Neural cell (in vitro differentiated cells): ENCODE measurements at regions not wholly inside any gene's neighbourhood (a gene's known extent, or its start where the extent isn't known, plus 50 kb on each side); places are given as distances from the start of the nearest gene placed in this dataset.

Source experiments
- H2AFZ ChIP-seq: fragments of 200-600, 300-800 bp; sonication (generic), shearing (Covaris generic); 2 replicates; pipeline ENCODE4 v1.6.0; 2014; ENCODE audit warnings: low read depth, mild to moderate bottlenecking, antibody characterized with exemption, low read length, moderate library complexity
- H3F3A ChIP-seq: fragments of 200-600 bp; shearing (Covaris generic); 2 replicates; pipeline ENCODE4 v1.6.1; 2016; ENCODE audit warnings: mild to moderate bottlenecking, moderate library complexity, mixed read lengths, antibody characterized with exemption, low read length; ENCODE audit not compliant: insufficient read depth, poor library complexity, severe bottlenecking
- H3K27ac ChIP-seq: fragments of 200-600, 300-800 bp; sonication (generic), shearing (Covaris generic); 2 replicates; pipeline ENCODE4 v1.5.1; 2014; ENCODE audit warnings: mild to moderate bottlenecking, low read length, moderate library complexity
- H3K27me3 ChIP-seq: fragments of 300-800, 200-600 bp; sonication (generic), shearing (Covaris generic); 2 replicates; pipeline ENCODE4 v1.6.0; 2014; ENCODE audit warnings: mild to moderate bottlenecking, low read depth, low read length, moderate library complexity; ENCODE audit not compliant: insufficient read depth
- H3K36me3 ChIP-seq: fragments of 300-800, 200-600 bp; sonication (generic), shearing (Covaris generic); 2 replicates; pipeline ENCODE4 v1.5.1; 2014; ENCODE audit warnings: mild to moderate bottlenecking, antibody characterized with exemption, low read length, moderate library complexity; ENCODE audit not compliant: insufficient read depth
- H3K4me2 ChIP-seq: fragments of 300-800, 200-600 bp; sonication (generic), shearing (Covaris generic); 2 replicates; pipeline ENCODE4 v1.6.0; 2014; ENCODE audit warnings: mild to moderate bottlenecking, low read length
- H3K4me3 ChIP-seq: fragments of 300-800, 200-600 bp; sonication (generic), shearing (Covaris generic); 2 replicates; pipeline ENCODE4 v1.5.1; 2014; ENCODE audit warnings: mild to moderate bottlenecking, low read length, moderate library complexity
- H3K79me2 ChIP-seq: fragments of 200-600 bp; shearing (Covaris generic); replicated peaks from 2 replicates; pipeline ENCODE4 v1.6.0; 2014; ENCODE audit warnings: mild to moderate bottlenecking, low read length, moderate library complexity; ENCODE audit not compliant: insufficient read depth
- H3K9ac ChIP-seq: fragments of 300-800, 200-600 bp; sonication (generic), shearing (Covaris generic); 2 replicates; pipeline ENCODE4 v1.6.1; 2016; ENCODE audit warnings: mild to moderate bottlenecking, low read length, mixed read lengths
- H3K9me2 ChIP-seq: fragments of 200-600 bp; shearing (Covaris generic); 2 replicates; pipeline ENCODE4 v1.6.1; 2016; ENCODE audit warnings: mild to moderate bottlenecking, low read length, mixed read lengths; ENCODE audit not compliant: insufficient read depth
- H3K9me3 ChIP-seq: fragments of 200-600, 300-800 bp; sonication (generic), shearing (Covaris generic); 2 replicates; pipeline ENCODE4 v1.6.1; 2016; ENCODE audit warnings: mild to moderate bottlenecking, mixed run types, low read length, moderate library complexity, mixed read lengths
- H4K20me1 ChIP-seq: fragments of 200-600 bp; shearing (Covaris generic); 2 replicates; pipeline ENCODE4 v1.6.1; 2016; ENCODE audit warnings: mild to moderate bottlenecking, mixed run types; ENCODE audit not compliant: insufficient read depth
- CTCF ChIP-seq: fragments of 450-650 bp; IDR thresholded peaks from 2 replicates; pipeline ENCODE4 v1.5.1; 2014; ENCODE audit warnings: antibody characterized with exemption, mild to moderate bottlenecking, moderate library complexity; ENCODE audit not compliant: poor library complexity, severe bottlenecking
- EP300 ChIP-seq: fragments of 450-650 bp; conservative IDR thresholded peaks from 2 replicates; pipeline ENCODE4 v1.6.1; 2014; ENCODE audit warnings: antibody characterized with exemption, mild to moderate bottlenecking, moderate library complexity; ENCODE audit not compliant: poor library complexity, severe bottlenecking
- EZH2 ChIP-seq: fragments of 200-600, 300-800 bp; shearing (Covaris generic), sonication (generic); IDR thresholded peaks from 2 replicates; pipeline ENCODE4 v1.6.1; 2014; ENCODE audit warnings: antibody characterized with exemption, low read length, borderline replicate concordance, mild to moderate bottlenecking; ENCODE audit not compliant: insufficient read depth, poor library complexity, severe bottlenecking
- MXI1 ChIP-seq: fragments of 450-650 bp; conservative IDR thresholded peaks from 2 replicates; pipeline ENCODE4 v1.6.1; 2014; ENCODE audit warnings: antibody characterized with exemption, mild to moderate bottlenecking; ENCODE audit not compliant: poor library complexity, severe bottlenecking
- POLR2AphosphoS5 ChIP-seq: IDR thresholded peaks from 2 replicates; pipeline ENCODE4 v1.6.1; 2012
- RAD21 ChIP-seq: fragments of 450-650 bp; conservative IDR thresholded peaks from 2 replicates; pipeline ENCODE4 v1.6.1; 2014; ENCODE audit warnings: antibody characterized with exemption, mild to moderate bottlenecking, moderate library complexity
- REST ChIP-seq: IDR thresholded peaks from 2 replicates; pipeline ENCODE4 v1.6.1; 2012; ENCODE audit warnings: borderline replicate concordance
- SMC3 ChIP-seq: fragments of 450-650 bp; conservative IDR thresholded peaks from 2 replicates; pipeline ENCODE4 v1.6.1; 2014; ENCODE audit warnings: antibody characterized with exemption, mild to moderate bottlenecking, moderate library complexity; ENCODE audit not compliant: poor library complexity
- TAF1 ChIP-seq: IDR thresholded peaks from 2 replicates; pipeline ENCODE4 v1.6.1; 2012; ENCODE audit warnings: low read depth

GRCh38 chr22:27337676-27338075, 463.9 kb downstream of the MN1 start:
- H4K20me1 ChIP-seq = no peaks in the 10 kb centered on the region
- no peaks in the 10 kb centered on the region for H3K27me3 ChIP-seq
- H3K4me3 ChIP-seq = no peak overlapping the region
- no peak overlapping the region for H3K27ac ChIP-seq
- no peak overlapping the region for H3K4me2 ChIP-seq
- no peaks in the 10 kb centered on the region for H3K36me3 ChIP-seq
- no peaks in the 10 kb centered on the region for H3K79me2 ChIP-seq
- no peak for TF ChIP-seq SMC3
- no peak for TF ChIP-seq CTCF
- no peak for TF ChIP-seq TAF1
- no peak for TF ChIP-seq POLR2AphosphoS5
- no peak for TF ChIP-seq RAD21
- no peak for TF ChIP-seq EZH2
- no peak for TF ChIP-seq REST
- TF ChIP-seq MXI1 = no peak
- TF ChIP-seq EP300 = no peak
- no peak overlapping the region for H2AFZ ChIP-seq
- H3F3A ChIP-seq = no peaks in the 10 kb centered on the region
- no peaks in the 10 kb centered on the region for H3K9me3 ChIP-seq
- no peaks in the 10 kb centered on the region for H3K9me2 ChIP-seq
- H3K9ac ChIP-seq = no peak overlapping the region

- Histone ChIP-seq H3K4me3 (no peak overlapping the region), H3K9me3 (no peaks in the 10 kb centered on the region), H3K79me2 (no peaks in the 10 kb centered on the region), H3K27me3 (no peaks in the 10 kb centered on the region), H3K27ac (no peak overlapping the region), H3F3A (no peaks in the 10 kb centered on the region), H3K4me2 (no peak overlapping the region), H2AFZ (no peak overlapping the region), H3K9me2 (no peaks in the 10 kb centered on the region), H3K9ac (no peak overlapping the region), H4K20me1 (no peaks in the 10 kb centered on the region), H3K36me3 (no peaks in the 10 kb centered on the region)
- no peak for TF ChIP-seq TAF1
- TF ChIP-seq EZH2 = no peak
- TF ChIP-seq RAD21 = no peak
- no peak for TF ChIP-seq REST
- TF ChIP-seq CTCF = no peak
- TF ChIP-seq SMC3 = no peak
- TF ChIP-seq POLR2AphosphoS5 = no peak
- no peak for TF ChIP-seq EP300
- TF ChIP-seq MXI1 = no peak
Observed at GRCh38 chr22:27340047-27340446, 461.5 kb downstream of the MN1 start.
